ENCODE measurements at regions not wholly inside any gene's neighbourhood (a gene's known extent, or its start where the extent isn't known, plus 50 kb on each side); places are given as distances from the start of the nearest gene placed in this dataset.

DNA sequence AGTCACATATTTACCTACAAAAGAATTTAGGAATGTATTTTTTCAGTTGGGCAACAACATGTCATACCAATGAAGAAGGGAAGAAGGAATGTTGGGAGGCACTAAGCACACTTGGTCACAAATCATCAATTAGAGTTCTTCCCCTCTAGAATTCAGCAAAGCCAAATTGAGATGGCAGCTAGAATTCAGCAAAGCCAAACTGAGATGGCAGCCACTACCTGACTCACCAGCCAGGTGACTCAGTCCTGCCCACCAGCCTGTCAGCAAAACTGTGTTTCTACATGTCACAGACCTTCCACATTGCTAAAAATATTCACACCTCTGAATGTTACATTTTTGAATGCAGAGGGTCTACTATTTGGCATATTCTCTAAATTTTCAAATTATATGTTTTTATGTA lies 63.2 kb upstream of the NOCT start:
- TF ChIP-seq, protein P1, sequence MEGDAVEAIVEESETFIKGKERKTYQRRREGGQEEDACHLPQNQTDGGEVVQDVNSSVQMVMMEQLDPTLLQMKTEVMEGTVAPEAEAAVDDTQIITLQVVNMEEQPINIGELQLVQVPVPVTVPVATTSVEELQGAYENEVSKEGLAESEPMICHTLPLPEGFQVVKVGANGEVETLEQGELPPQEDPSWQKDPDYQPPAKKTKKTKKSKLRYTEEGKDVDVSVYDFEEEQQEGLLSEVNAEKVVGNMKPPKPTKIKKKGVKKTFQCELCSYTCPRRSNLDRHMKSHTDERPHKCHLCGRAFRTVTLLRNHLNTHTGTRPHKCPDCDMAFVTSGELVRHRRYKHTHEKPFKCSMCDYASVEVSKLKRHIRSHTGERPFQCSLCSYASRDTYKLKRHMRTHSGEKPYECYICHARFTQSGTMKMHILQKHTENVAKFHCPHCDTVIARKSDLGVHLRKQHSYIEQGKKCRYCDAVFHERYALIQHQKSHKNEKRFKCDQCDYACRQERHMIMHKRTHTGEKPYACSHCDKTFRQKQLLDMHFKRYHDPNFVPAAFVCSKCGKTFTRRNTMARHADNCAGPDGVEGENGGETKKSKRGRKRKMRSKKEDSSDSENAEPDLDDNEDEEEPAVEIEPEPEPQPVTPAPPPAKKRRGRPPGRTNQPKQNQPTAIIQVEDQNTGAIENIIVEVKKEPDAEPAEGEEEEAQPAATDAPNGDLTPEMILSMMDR (IDR thresholded peaks at IDR 0.05): no peak
- TF ChIP-seq POLR2A (IDR thresholded peaks at IDR 0.05): no peak
- TF ChIP-seq POLR2AphosphoS5 (IDR thresholded peaks at IDR 0.05): no peak
